Subcutaneous abdominal adipose tissue (tissue), 5 donors: ENCODE measurements at regions not wholly inside any gene's neighbourhood (a gene's known extent, or its start where the extent isn't known, plus 50 kb on each side); places are given as distances from the start of the nearest gene placed in this dataset.
"Not testable (repeated sequence)": the region's sequence is repeated elsewhere in the genome, so short reads cannot be mapped to it uniquely, and the experiment has no call there.

ENCODE experiments used
- H3K27ac ChIP-seq: one replicate; pipeline ENCODE4 v1.7.0; 2013; ENCODE audit warnings: low read depth, mild to moderate bottlenecking, inconsistent platforms, low read length, moderate library complexity
- H3K27me3 ChIP-seq, 5 donors: one replicate each; pipeline ENCODE4 v1.7.0; 2013; ENCODE audit warnings: low read length in 5 of 5, inconsistent platforms in 1 of 5; ENCODE audit not compliant: control insufficient read depth in 5 of 5, insufficient read depth in 4 of 5
- H3K36me3 ChIP-seq, 5 donors: one replicate each; pipeline ENCODE4 v1.7.0; 2013; ENCODE audit warnings: low read length in 5 of 5; ENCODE audit not compliant: control insufficient read depth in 5 of 5, insufficient read depth in 5 of 5
- H3K4me1 ChIP-seq, 5 donors: one replicate each; pipeline ENCODE4 v1.7.0; 2013; ENCODE audit warnings: low read length in 5 of 5, mild to moderate bottlenecking in 3 of 5, moderate library complexity in 1 of 5; ENCODE audit not compliant: control insufficient read depth in 5 of 5, insufficient read depth in 5 of 5
- H3K4me3 ChIP-seq, 5 donors: one replicate each; pipeline ENCODE4 v1.7.0; 2013; ENCODE audit warnings: low read length in 5 of 5, low read depth in 1 of 5
- H3K9ac ChIP-seq, 5 donors: one replicate each; pipeline ENCODE4 v1.7.0; 2013; ENCODE audit warnings: low read length in 5 of 5, mild to moderate bottlenecking in 4 of 5, moderate library complexity in 3 of 5
- H3K9me3 ChIP-seq, 5 donors: one replicate each; pipeline ENCODE4 v1.7.0; 2013; ENCODE audit warnings: low read length in 5 of 5; ENCODE audit not compliant: control insufficient read depth in 5 of 5
- donor health status: healthy.
- donor health status: healthy.
- donor health status: healthy.
- donor health status: healthy.
- donor health status: healthy.

- H3K9ac ChIP-seq = no peak overlapping the region
- H3K4me1 ChIP-seq = peaks cover 0 to 32% (median 11%) of the 10 kb centered on the region in 5 donors
- H3K27me3 ChIP-seq = peaks cover 1 to 12% (median 3%) of the 10 kb centered on the region in 5 donors
- no peak overlapping the region for H3K4me3 ChIP-seq
- no peaks in the 10 kb centered on the region for H3K36me3 ChIP-seq
- H3K9me3 ChIP-seq = peaks cover 6 to 41% (median 32%) of the 10 kb centered on the region in 5 donors
- no peak overlapping the region for H3K27ac ChIP-seq
Measured at GRCh38 chr14:104399432-104400155, 180.0 kb upstream of the C14orf180 start.

- Histone ChIP-seq H3K27me3 (peaks cover 0 to 14% (median 8%) of the 10 kb centered on the region in 5 donors), H3K27ac (no peak overlapping the region), H3K36me3 (no peaks in the 10 kb centered on the region), H3K4me3 (no peak overlapping the region), H3K9ac (no peak overlapping the region), H3K4me1 (peaks cover 0 to 25% (median 3%) of the 10 kb centered on the region in 5 donors), H3K9me3 (peaks cover 6 to 41% (median 32%) of the 10 kb centered on the region in 5 donors)
Measured at GRCh38 chr14:104400355-104400754, 179.2 kb upstream of the C14orf180 start.

- H3K9me3 ChIP-seq = peaks cover 5 to 34% (median 30%) of the 10 kb centered on the region in 5 donors
- no peak overlapping the region for H3K9ac ChIP-seq
- H3K4me3 ChIP-seq = peak overlapping the region in 1 of 5 donors; percentile 6
- H3K27me3 ChIP-seq = peaks cover 0 to 8% (median 8%) of the 10 kb centered on the region in 5 donors
- peaks cover 0 to 19% (median 3%) of the 10 kb centered on the region in 5 donors for H3K4me1 ChIP-seq
- no peak overlapping the region for H3K27ac ChIP-seq
- no peaks in the 10 kb centered on the region for H3K36me3 ChIP-seq
Measured at GRCh38 chr14:104401785-104402184, 177.8 kb upstream of the C14orf180 start.

GRCh38 chr14:104402303-104402702 lies 177.3 kb upstream of the C14orf180 start:
- H3K4me3 ChIP-seq, H3K27ac ChIP-seq, H3K27me3 ChIP-seq, H3K9ac ChIP-seq, H3K36me3 ChIP-seq: not testable (repeated sequence)
- H3K9me3 ChIP-seq = peaks cover 2 to 29% (median 26%) of the 10 kb centered on the region in 5 donors
- H3K4me1 ChIP-seq = peaks cover 0 to 19% (median 3%) of the 10 kb centered on the region in 5 donors

GRCh38 chr14:104403421-104404220 lies 175.9 kb upstream of the C14orf180 start:
- no peak overlapping the region for H3K27ac ChIP-seq
- no peaks in the 10 kb centered on the region for H3K36me3 ChIP-seq
- peaks cover 3 to 19% (median 17%) of the 10 kb centered on the region in 5 donors for H3K9me3 ChIP-seq
- peaks cover 0 to 8% (median 8%) of the 10 kb centered on the region in 5 donors for H3K27me3 ChIP-seq
- peaks cover 0 to 19% (median 3%) of the 10 kb centered on the region in 5 donors for H3K4me1 ChIP-seq
- no peak overlapping the region for H3K9ac ChIP-seq
- H3K4me3 ChIP-seq = no peak overlapping the region

GRCh38 chr14:104404922-104405321 lies 174.6 kb upstream of the C14orf180 start:
- peaks cover 6 to 14% (median 12%) of the 10 kb centered on the region in 5 donors for H3K9me3 ChIP-seq
- H3K27ac ChIP-seq = no peak overlapping the region
- no peaks in the 10 kb centered on the region for H3K36me3 ChIP-seq
- no peak overlapping the region for H3K9ac ChIP-seq
- peaks cover 0 to 19% (median 3%) of the 10 kb centered on the region in 5 donors for H3K4me1 ChIP-seq
- H3K27me3 ChIP-seq = peaks cover 0 to 8% (median 8%) of the 10 kb centered on the region in 5 donors
- no peak overlapping the region for H3K4me3 ChIP-seq

- no peak overlapping the region for H3K4me3 ChIP-seq
- no peak overlapping the region for H3K9ac ChIP-seq
- H3K36me3 ChIP-seq = no peaks in the 10 kb centered on the region
- peaks cover 6 to 12% (median 10%) of the 10 kb centered on the region in 5 donors for H3K9me3 ChIP-seq
- H3K27ac ChIP-seq = no peak overlapping the region
- peaks cover 0 to 19% (median 3%) of the 10 kb centered on the region in 5 donors for H3K4me1 ChIP-seq
- peaks cover 0 to 8% (median 8%) of the 10 kb centered on the region in 5 donors for H3K27me3 ChIP-seq
Measured at GRCh38 chr14:104405360-104406226, 174.0 kb upstream of the C14orf180 start.

GRCh38 chr14:104406831-104407230 lies 172.7 kb upstream of the C14orf180 start:
- H3K9me3 ChIP-seq = peaks cover 6 to 12% (median 10%) of the 10 kb centered on the region in 5 donors
- peaks cover 0 to 19% (median 3%) of the 10 kb centered on the region in 5 donors for H3K4me1 ChIP-seq
- H3K27me3 ChIP-seq = peaks cover 0 to 8% (median 8%) of the 10 kb centered on the region in 5 donors
- H3K36me3 ChIP-seq = no peaks in the 10 kb centered on the region
- H3K4me3 ChIP-seq = no peak overlapping the region
- H3K9ac ChIP-seq = no peak overlapping the region
- no peak overlapping the region for H3K27ac ChIP-seq

GRCh38 chr14:104416383-104416782 lies 163.2 kb upstream of the C14orf180 start:
- no peaks in the 10 kb centered on the region for H3K4me1 ChIP-seq
- no peak overlapping the region for H3K9ac ChIP-seq
- H3K27me3 ChIP-seq = no peaks in the 10 kb centered on the region
- no peak overlapping the region for H3K4me3 ChIP-seq
- no peaks in the 10 kb centered on the region for H3K9me3 ChIP-seq
- H3K36me3 ChIP-seq = no peaks in the 10 kb centered on the region
- H3K27ac ChIP-seq = no peak overlapping the region
